IMR-90 (cell line): ENCODE measurements at regions not wholly inside any gene's neighbourhood (a gene's known extent, or its start where the extent isn't known, plus 50 kb on each side); places are given as distances from the start of the nearest gene placed in this dataset.

Experiments used
- ATAC-seq: fragments of 200-7000 bp; cut with Tn5 transposase; 2 replicates; pipeline ENCODE4 v1.9.1; 2020; ENCODE audit warnings: low read depth, mild to moderate bottlenecking, moderate library complexity
- BruUV-seq: library from RNA; stranded (reverse); fragments of 400-500 nt; replicated peaks from 2 replicates; lab custom pipeline; 2021; lab: Mats Ljungman, UMichigan
- CTCF ChIA-PET: fragments of 300-600 bp; formaldehyde crosslinking; extraction: SDS; loops from one replicate; lab custom pipeline; 2021; ENCODE audit warnings: antibody characterized with exemption; lab: Yijun Ruan, JAX
- POLR2A ChIA-PET: fragments of 300-600 bp; sonication (Branson Sonifier 250); formaldehyde crosslinking; loops from one replicate; lab custom pipeline; 2022; ENCODE audit warnings: antibody characterized with exemption; ENCODE audit not compliant: unreplicated experiment; lab: Charles Lee
- DNase-seq: peaks from one replicate; pipeline ENCODE4 v3.0.0; 2013
- H2AFZ ChIP-seq: replicated peaks from 2 replicates; pipeline ENCODE3; 2013; ENCODE audit warnings: low read length, mild to moderate bottlenecking; ENCODE audit not compliant: poor library complexity
- H2AK5ac ChIP-seq: 2 replicates; pipeline ENCODE4 v1.6.1; 2013; ENCODE audit warnings: low read depth, low read length, inconsistent platforms
- H2AK9ac ChIP-seq: replicated peaks from 2 replicates; pipeline ENCODE3; 2013; ENCODE audit warnings: mild to moderate bottlenecking, low read depth, low read length, moderate library complexity; ENCODE audit not compliant: poor library complexity
- H2BK120ac ChIP-seq: 2 replicates; pipeline ENCODE4 v1.6.1; 2013; ENCODE audit warnings: low read depth, low read length, inconsistent platforms
- H2BK15ac ChIP-seq: 3 replicates; pipeline ENCODE4 v1.6.1; 2013; ENCODE audit warnings: low read depth, low read length, inconsistent platforms
- H2BK20ac ChIP-seq: 2 replicates; pipeline ENCODE4 v1.6.1; 2013; ENCODE audit warnings: low read depth, mild to moderate bottlenecking, inconsistent platforms, low read length, moderate library complexity
- H2BK5ac ChIP-seq: 2 replicates; pipeline ENCODE4 v1.6.1; 2013; ENCODE audit warnings: mild to moderate bottlenecking, low read depth, low read length, inconsistent platforms; ENCODE audit not compliant: poor library complexity, severe bottlenecking
- H3K14ac ChIP-seq: replicated peaks from 2 replicates; pipeline ENCODE4 v1.6.1; 2013; ENCODE audit warnings: low read depth, low read length, inconsistent platforms
- H3K18ac ChIP-seq: 2 replicates; pipeline ENCODE4 v1.6.1; 2013; ENCODE audit warnings: low read depth, low read length, control low read depth
- H3K23ac ChIP-seq: 2 replicates; pipeline ENCODE4 v1.6.1; 2013; ENCODE audit warnings: low read depth, low read length, inconsistent platforms
- H3K27ac ChIP-seq: 2 replicates; pipeline ENCODE4 v1.5.1; 2013; ENCODE audit warnings: mild to moderate bottlenecking, control low read depth, low read length; ENCODE audit not compliant: insufficient read depth
- H3K27me3 ChIP-seq: 2 replicates; pipeline ENCODE4 v1.6.1; 2013; ENCODE audit warnings: low read length; ENCODE audit not compliant: control insufficient read depth, insufficient read depth
- H3K36me3 ChIP-seq: 2 replicates; pipeline ENCODE4 v1.6.1; 2013; ENCODE audit warnings: low read length, mixed read lengths; ENCODE audit not compliant: control insufficient read depth, insufficient read depth
- H3K4ac ChIP-seq: 2 replicates; pipeline ENCODE4 v1.6.1; 2013; ENCODE audit warnings: low read depth, low read length, inconsistent platforms
- H3K4me1 ChIP-seq: 2 replicates; pipeline ENCODE4 v1.6.1; 2013; ENCODE audit warnings: low read length, mixed read lengths; ENCODE audit not compliant: control insufficient read depth, insufficient read depth
- H3K4me2 ChIP-seq: 2 replicates; pipeline ENCODE4 v1.6.1; 2013; ENCODE audit warnings: low read depth, mild to moderate bottlenecking, control low read depth, low read length, moderate library complexity
- H3K4me3 ChIP-seq: 2 replicates; pipeline ENCODE4 v1.5.1; 2013; ENCODE audit warnings: low read depth, mild to moderate bottlenecking, control low read depth, low read length, moderate library complexity; ENCODE audit not compliant: insufficient read depth
- H3K56ac ChIP-seq: 2 replicates; pipeline ENCODE4 v1.6.1; 2013; ENCODE audit warnings: low read length, inconsistent platforms; ENCODE audit not compliant: insufficient read depth; ENCODE audit errors: extremely low read depth
- H3K79me1 ChIP-seq, 2 experiments: 2 replicates each; pipeline ENCODE4 v1.6.1; 2013; ENCODE audit warnings: low read length in 2 of 2, inconsistent platforms in 1 of 2, low read depth in 1 of 2
- H3K9ac ChIP-seq: 2 replicates; pipeline ENCODE4 v1.6.1; 2013; ENCODE audit warnings: low read depth, low read length, control low read depth
- H3K9me1 ChIP-seq: 2 replicates; pipeline ENCODE4 v1.6.1; 2013; ENCODE audit warnings: low read length, inconsistent platforms; ENCODE audit not compliant: insufficient read depth
- H3K9me3 ChIP-seq: 2 replicates; pipeline ENCODE4 v1.6.1; 2013; ENCODE audit warnings: low read length; ENCODE audit not compliant: control insufficient read depth, insufficient read depth
- H4K20me1 ChIP-seq: 2 replicates; pipeline ENCODE4 v1.6.1; 2013; ENCODE audit warnings: low read length, inconsistent platforms; ENCODE audit not compliant: insufficient read depth
- H4K5ac ChIP-seq: 2 replicates; pipeline ENCODE4 v1.6.1; 2013; ENCODE audit warnings: mild to moderate bottlenecking, low read depth, low read length, control low read depth
- H4K8ac ChIP-seq, 2 experiments: 2 replicates each; pipeline ENCODE4 v1.6.1; 2013; ENCODE audit warnings: low read depth in 2 of 2, low read length in 2 of 2, control low read depth in 1 of 2, inconsistent platforms in 1 of 2
- H4K91ac ChIP-seq: 2 replicates; pipeline ENCODE4 v1.6.1; 2013; ENCODE audit warnings: low read depth, low read length, inconsistent platforms; ENCODE audit not compliant: insufficient read depth
- CEBPB ChIP-seq: IDR thresholded peaks from 2 replicates; pipeline ENCODE4 v1.6.1; 2012; ENCODE audit warnings: low read depth, low read length, improper control_type of control experiment
- RCOR1 ChIP-seq: IDR thresholded peaks from 2 replicates; pipeline ENCODE4 v1.6.1; 2012; ENCODE audit warnings: mild to moderate bottlenecking, low read length, improper control_type of control experiment; ENCODE audit not compliant: insufficient replicate concordance
- WGBS, 2 experiments: methylation state at CpG; one replicate each; pipeline versions ENCODE4 v1.1.5 to v1.1.7; 2013; ENCODE audit warnings: missing lambda C conversion rate in 2 of 2; ENCODE audit not compliant: insufficient read length in 1 of 2; ENCODE audit errors: extremely low coverage in 2 of 2; 5-methylcytosine and 5-hydroxymethylcytosine counted together
- dilution Hi-C: fragments of 300-500 bp; cut with HindIII; formaldehyde crosslinking; loops from one replicate; pipeline ENCODE4 v1.14.3; 2018; ENCODE audit warnings: low sequenced_read_pairs; ENCODE audit not compliant: unreplicated experiment
- in situ Hi-C: fragments of 300-500 bp; cut with MboI; formaldehyde crosslinking; loops from 3 replicates; pipeline ENCODE4 v1.14.3; 2019; ENCODE audit warnings: low sequenced_read_pairs, inconsistent platforms, mixed read lengths
- intact Hi-C: fragments of 100-400 bp; cut with micrococcal nuclease; formaldehyde crosslinking; loops from 2 replicates; pipeline ENCODE4 v1.10.0; 2022

DNA sequence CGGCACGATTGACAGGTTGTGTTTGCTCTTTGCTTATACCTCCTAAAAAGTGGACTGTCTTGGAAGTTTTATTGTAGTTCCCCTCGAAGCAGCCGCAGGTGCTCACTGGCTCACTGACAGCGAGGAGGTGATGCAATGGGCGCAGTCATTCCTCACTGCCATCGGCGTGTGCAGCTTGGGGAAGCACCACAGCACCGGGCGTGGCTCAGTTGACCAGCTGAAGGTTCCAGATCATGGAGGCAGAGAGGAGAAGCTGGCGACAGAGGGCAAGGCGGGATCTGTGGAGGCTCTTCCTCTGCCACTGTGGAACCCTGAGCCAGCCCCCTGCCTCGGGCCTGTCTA, 72.1 kb upstream of the TNRC6C start:
- Histone ChIP-seq H3K9me3 (no peaks in the 10 kb centered on the region), H3K56ac (no peak overlapping the region), H4K20me1 (no peaks in the 10 kb centered on the region), H2BK5ac (no peak overlapping the region), H3K14ac (no peak overlapping the region), H4K5ac (no peak overlapping the region), H4K91ac (no peak overlapping the region), H3K9ac (no peak overlapping the region), H2BK120ac (no peak overlapping the region), H3K79me1 (no peaks in the 10 kb centered on the region), H3K4me2 (no peak overlapping the region), H2BK20ac (no peak overlapping the region), H3K4me1 (no peaks in the 10 kb centered on the region), H3K23ac (no peak overlapping the region), H3K27ac (no peak overlapping the region), H3K4ac (no peak overlapping the region), H3K27me3 (peaks cover 48% of the 10 kb centered on the region), H3K9me1 (no peaks in the 10 kb centered on the region), H2BK15ac (no peak overlapping the region), H3K4me3 (no peak overlapping the region), H3K18ac (no peak overlapping the region), H4K8ac (no peak overlapping the region), H2AK5ac (no peak overlapping the region), H2AFZ (no peak overlapping the region), H3K36me3 (no peaks in the 10 kb centered on the region), H2AK9ac (no peak overlapping the region)
- ChIA-PET POLR2A (no interaction called here), CTCF (no interaction called here)
- no peak for DNase-seq
- 93% methylated on average over 2 of the region's 13 CpGs; no CpG with 5 or more reads in 1 of the 2 experiments for WGBS, 2 experiments
- TF ChIP-seq RCOR1 (no peak), CEBPB (0 out of 2 replicates have a peak, but pooled peaks have one; percentile 4)
- intact Hi-C loops, result no loop called here
- no TSS peak for BruUV-seq
- ATAC-seq, result no peak
- dilution Hi-C loops, result no loop called here
- in situ Hi-C loops, result no loop called here
